ENCODE measurements at regions not wholly inside any gene's neighbourhood (a gene's known extent, or its start where the extent isn't known, plus 50 kb on each side); places are given as distances from the start of the nearest gene placed in this dataset.

GRCh38 chr13:108006619-108007018 is 208.7 kb downstream of the LIG4 start:
- DNase-seq (ENCODE audit: low read depth in 1 of 2, low spot score in 1 of 2), result no peak

GRCh38 chr13:108005231-108005630 is 210.1 kb downstream of the LIG4 start:
- no peak for DNase-seq (ENCODE audit: low read depth in 1 of 2, low spot score in 1 of 2)

- no peak for DNase-seq (ENCODE audit: low read depth in 1 of 2, low spot score in 1 of 2)
Measured at GRCh38 chr13:108003626-108004025, 211.7 kb downstream of the LIG4 start.

- no peak for DNase-seq (ENCODE audit: low read depth in 1 of 2, low spot score in 1 of 2)
Measured at GRCh38 chr13:108000998-108001397, 214.3 kb downstream of the LIG4 start.

- DNase-seq (ENCODE audit: low read depth in 1 of 2, low spot score in 1 of 2), result no peak
Measured at GRCh38 chr13:107999751-108000150, 215.6 kb downstream of the LIG4 start.

- no peak for DNase-seq (ENCODE audit: low read depth in 1 of 2, low spot score in 1 of 2)
Measured at GRCh38 chr13:107994137-107994536, 221.2 kb downstream of the LIG4 start.

GRCh38 chr13:107993239-107993949 is 221.9 kb downstream of the LIG4 start:
- no peak for DNase-seq (ENCODE audit: low read depth in 1 of 2, low spot score in 1 of 2)

- no peak for DNase-seq (ENCODE audit: low read depth in 1 of 2, low spot score in 1 of 2)
Measured at GRCh38 chr13:107992542-107992941, 222.8 kb downstream of the LIG4 start.

GRCh38 chr13:107977071-107977574 is 238.2 kb downstream of the LIG4 start:
- no peak for DNase-seq (ENCODE audit: low read depth in 1 of 2, low spot score in 1 of 2)

GRCh38 chr13:107976628-107977027 is 238.7 kb downstream of the LIG4 start:
- DNase-seq (ENCODE audit: low read depth in 1 of 2, low spot score in 1 of 2), result no peak

- no peak for DNase-seq (ENCODE audit: low read depth in 1 of 2, low spot score in 1 of 2)
Measured at GRCh38 chr13:107974409-107974808, 240.9 kb downstream of the LIG4 start.

- DNase-seq (ENCODE audit: low read depth in 1 of 2, low spot score in 1 of 2), result no peak
Measured at GRCh38 chr13:107969546-107969945, 245.8 kb downstream of the LIG4 start.

- DNase-seq (ENCODE audit: low read depth in 1 of 2, low spot score in 1 of 2), result no peak
Measured at GRCh38 chr13:107968470-107968869, 246.9 kb downstream of the LIG4 start.

GRCh38 chr13:107964395-107964794 is 250.9 kb downstream of the LIG4 start:
- no peak for DNase-seq (ENCODE audit: low read depth in 1 of 2, low spot score in 1 of 2)

GRCh38 chr13:107961849-107962608 is 253.3 kb downstream of the LIG4 start:
- DNase-seq (ENCODE audit: low read depth in 1 of 2, low spot score in 1 of 2), result no peak

- DNase-seq (ENCODE audit: low read depth in 1 of 2, low spot score in 1 of 2), result no peak
Measured at GRCh38 chr13:107960301-107960700, 255.0 kb downstream of the LIG4 start.

- DNase-seq (ENCODE audit: low read depth in 1 of 2, low spot score in 1 of 2), result no peak
Measured at GRCh38 chr13:107956889-107957288, 258.4 kb downstream of the LIG4 start.

- no peak for DNase-seq (ENCODE audit: low read depth in 1 of 2, low spot score in 1 of 2)
Measured at GRCh38 chr13:107942030-107942617, 273.2 kb downstream of the LIG4 start.

- no peak for DNase-seq (ENCODE audit: low read depth in 1 of 2, low spot score in 1 of 2)
Measured at GRCh38 chr13:107941345-107942029, 273.8 kb downstream of the LIG4 start.

GRCh38 chr13:107937848-107938247 is 277.5 kb downstream of the LIG4 start:
- DNase-seq (ENCODE audit: low read depth in 1 of 2, low spot score in 1 of 2), result no peak

- DNase-seq (ENCODE audit: low read depth in 1 of 2, low spot score in 1 of 2), result no peak
Measured at GRCh38 chr13:107931056-107931455, 284.3 kb downstream of the LIG4 start.
